ENCODE measurements at regions not wholly inside any gene's neighbourhood (a gene's known extent, or its start where the extent isn't known, plus 50 kb on each side); places are given as distances from the start of the nearest gene placed in this dataset.
"Not testable (repeated sequence)": the region's sequence is repeated elsewhere in the genome, so short reads cannot be mapped to it uniquely, and the experiment has no call there.

GRCh38 chr16:48997946-48998345 lies 283.7 kb downstream of the CBLN1 start:
- DNase-seq (ENCODE audit: low spot score) = no peak

- no peak for DNase-seq (ENCODE audit: low spot score)
Measured at GRCh38 chr16:48997081-48997615, 284.5 kb downstream of the CBLN1 start.

- DNase-seq (ENCODE audit: low spot score) = no peak
Measured at GRCh38 chr16:48978501-48978900, 303.1 kb downstream of the CBLN1 start.

GRCh38 chr16:48972236-48972635 lies 309.4 kb downstream of the CBLN1 start:
- no peak for DNase-seq (ENCODE audit: low spot score)

GRCh38 chr16:48971571-48972077 lies 310.0 kb downstream of the CBLN1 start:
- no peak for DNase-seq (ENCODE audit: low spot score)

- DNase-seq (ENCODE audit: low spot score) = no peak
Measured at GRCh38 chr16:48970216-48970615, 311.4 kb downstream of the CBLN1 start.

GRCh38 chr16:48969611-48970010 lies 312.0 kb downstream of the CBLN1 start:
- no peak for DNase-seq (ENCODE audit: low spot score)

GRCh38 chr16:48965386-48965785 lies 316.3 kb downstream of the CBLN1 start:
- DNase-seq (ENCODE audit: low spot score) = peak; percentile 45

- peak; percentile 77 for DNase-seq (ENCODE audit: low spot score)
Measured at GRCh38 chr16:48963901-48964615, 317.6 kb downstream of the CBLN1 start.

- DNase-seq (ENCODE audit: low spot score) = peak; percentile 74
Measured at GRCh38 chr16:48963306-48963705, 318.3 kb downstream of the CBLN1 start.

GRCh38 chr16:48961546-48961945 lies 320.1 kb downstream of the CBLN1 start:
- no peak for DNase-seq (ENCODE audit: low spot score)

GRCh38 chr16:48960830-48961229 lies 320.8 kb downstream of the CBLN1 start:
- no peak for DNase-seq (ENCODE audit: low spot score)

- DNase-seq (ENCODE audit: low spot score) = no peak
Measured at GRCh38 chr16:48959747-48960146, 321.9 kb downstream of the CBLN1 start.

GRCh38 chr16:48959204-48959603 lies 322.4 kb downstream of the CBLN1 start:
- no peak for DNase-seq (ENCODE audit: low spot score)

- DNase-seq (ENCODE audit: low spot score) = peak; percentile 41
Measured at GRCh38 chr16:48958681-48959080, 323.0 kb downstream of the CBLN1 start.

- DNase-seq (ENCODE audit: low spot score) = no peak
Measured at GRCh38 chr16:48956620-48957019, 325.0 kb downstream of the CBLN1 start.

GRCh38 chr16:48955837-48956236 lies 325.8 kb downstream of the CBLN1 start:
- no peak for DNase-seq (ENCODE audit: low spot score)

- not testable (repeated sequence) for DNase-seq (ENCODE audit: low spot score)
Measured at GRCh38 chr16:48951621-48952125, 330.0 kb downstream of the CBLN1 start.

- DNase-seq (ENCODE audit: low spot score) = peak; percentile 44
Measured at GRCh38 chr16:48950184-48950583, 331.5 kb downstream of the CBLN1 start.

GRCh38 chr16:48949636-48950035 lies 332.0 kb downstream of the CBLN1 start:
- no peak for DNase-seq (ENCODE audit: low spot score)

- no peak for DNase-seq (ENCODE audit: low spot score)
Measured at GRCh38 chr16:48948911-48949310, 332.7 kb downstream of the CBLN1 start.

- no peak for DNase-seq (ENCODE audit: low spot score)
Measured at GRCh38 chr16:48947371-48947713, 334.3 kb downstream of the CBLN1 start.

GRCh38 chr16:48946686-48947370 lies 334.8 kb downstream of the CBLN1 start:
- DNase-seq (ENCODE audit: low spot score) = no peak

Measured in AG08396 (cell line).